ENCODE measurements at regions not wholly inside any gene's neighbourhood (a gene's known extent, or its start where the extent isn't known, plus 50 kb on each side); places are given as distances from the start of the nearest gene placed in this dataset.
A peak's percentile ranks its signal among the peaks of the same experiment; 100 is the strongest.

DNA sequence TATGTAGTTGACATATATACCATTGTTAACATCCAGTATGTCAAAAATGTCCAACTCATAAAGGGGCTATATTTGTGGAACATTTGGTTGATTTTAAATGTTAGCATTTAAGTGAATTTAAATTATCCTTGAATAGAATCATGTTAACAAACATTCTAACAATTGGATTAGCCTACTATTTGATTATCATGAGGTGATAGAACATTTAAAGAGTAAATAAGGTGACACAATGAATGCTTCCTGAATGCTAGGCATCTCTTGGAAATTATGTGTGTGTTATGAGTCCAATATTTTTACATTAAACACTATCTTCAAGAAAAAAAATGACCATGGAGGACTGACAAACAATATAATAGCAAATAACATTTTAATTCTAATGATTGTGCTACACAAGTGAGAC, 901.9 kb upstream of the AGA start:
- H3K27ac ChIP-seq (ENCODE audit: low read depth in 1 of 2, low read length in 1 of 2) = no peak overlapping the region
- peak in 2 of 3 donors; percentile 54 to 68 for DNase-seq
- no peak overlapping the region for H3K9ac ChIP-seq (ENCODE audit: insufficient read depth in 1 of 2, low read length in 2 of 2)
- H3K4me1 ChIP-seq (ENCODE audit: control insufficient read depth in 5 of 5, insufficient read depth in 5 of 5, low read length in 5 of 5) = peaks cover 0 to 13% (median 0%) of the 10 kb centered on the region in 5 donors
- ATAC-seq (ENCODE audit: insufficient read depth, low FRiP score) = no peak
- H3K9me3 ChIP-seq (ENCODE audit: control insufficient read depth in 4 of 4, insufficient read depth in 3 of 4, low read length in 3 of 4) = no peaks in the 10 kb centered on the region
- no peaks in the 10 kb centered on the region for H3K36me3 ChIP-seq (ENCODE audit: control insufficient read depth in 4 of 4, insufficient read depth in 4 of 4, low read length in 4 of 4)
- TF ChIP-seq, protein P1, sequence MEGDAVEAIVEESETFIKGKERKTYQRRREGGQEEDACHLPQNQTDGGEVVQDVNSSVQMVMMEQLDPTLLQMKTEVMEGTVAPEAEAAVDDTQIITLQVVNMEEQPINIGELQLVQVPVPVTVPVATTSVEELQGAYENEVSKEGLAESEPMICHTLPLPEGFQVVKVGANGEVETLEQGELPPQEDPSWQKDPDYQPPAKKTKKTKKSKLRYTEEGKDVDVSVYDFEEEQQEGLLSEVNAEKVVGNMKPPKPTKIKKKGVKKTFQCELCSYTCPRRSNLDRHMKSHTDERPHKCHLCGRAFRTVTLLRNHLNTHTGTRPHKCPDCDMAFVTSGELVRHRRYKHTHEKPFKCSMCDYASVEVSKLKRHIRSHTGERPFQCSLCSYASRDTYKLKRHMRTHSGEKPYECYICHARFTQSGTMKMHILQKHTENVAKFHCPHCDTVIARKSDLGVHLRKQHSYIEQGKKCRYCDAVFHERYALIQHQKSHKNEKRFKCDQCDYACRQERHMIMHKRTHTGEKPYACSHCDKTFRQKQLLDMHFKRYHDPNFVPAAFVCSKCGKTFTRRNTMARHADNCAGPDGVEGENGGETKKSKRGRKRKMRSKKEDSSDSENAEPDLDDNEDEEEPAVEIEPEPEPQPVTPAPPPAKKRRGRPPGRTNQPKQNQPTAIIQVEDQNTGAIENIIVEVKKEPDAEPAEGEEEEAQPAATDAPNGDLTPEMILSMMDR (IDR thresholded peaks at IDR 0.05; ENCODE audit: control extremely low read depth, extremely low read depth) = no peak
- H3K4me3 ChIP-seq = no peak overlapping the region
- no peaks in the 10 kb centered on the region for H3K27me3 ChIP-seq (ENCODE audit: control insufficient read depth in 3 of 3, insufficient read depth in 3 of 3, low read length in 2 of 3)

DNA sequence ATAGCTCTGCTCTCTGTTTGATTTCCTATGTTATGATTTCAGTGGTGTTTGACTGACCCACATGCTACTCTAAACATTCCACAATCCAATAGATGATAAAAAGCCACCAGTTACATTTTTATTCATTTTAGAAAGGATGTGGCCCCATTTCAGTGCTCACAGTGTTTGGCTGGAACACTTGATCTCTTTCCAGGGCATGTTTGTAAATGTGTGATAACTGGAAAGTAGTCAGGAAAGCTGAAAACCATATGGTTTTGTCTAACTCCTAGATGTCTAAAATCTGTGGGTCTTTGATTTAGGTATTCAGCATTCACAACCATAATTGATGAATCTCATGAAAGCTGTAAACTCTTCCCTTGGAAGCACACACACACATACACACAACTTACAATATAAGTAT, 904.9 kb upstream of the AGA start:
- Histone ChIP-seq H3K9ac (ENCODE audit: insufficient read depth in 1 of 2, low read length in 2 of 2) (no peak overlapping the region), H3K9me3 (ENCODE audit: control insufficient read depth in 4 of 4, insufficient read depth in 3 of 4, low read length in 3 of 4) (no peaks in the 10 kb centered on the region), H3K27me3 (ENCODE audit: control insufficient read depth in 3 of 3, insufficient read depth in 3 of 3, low read length in 2 of 3) (no peaks in the 10 kb centered on the region), H3K4me3 (no peak overlapping the region), H3K4me1 (ENCODE audit: control insufficient read depth in 5 of 5, insufficient read depth in 5 of 5, low read length in 5 of 5) (peaks cover 0 to 13% (median 0%) of the 10 kb centered on the region in 5 donors), H3K36me3 (ENCODE audit: control insufficient read depth in 4 of 4, insufficient read depth in 4 of 4, low read length in 4 of 4) (no peaks in the 10 kb centered on the region), H3K27ac (ENCODE audit: low read depth in 1 of 2, low read length in 1 of 2) (no peak overlapping the region)
- TF ChIP-seq, protein P1 (IDR thresholded peaks at IDR 0.05; ENCODE audit: control extremely low read depth, extremely low read depth) = no peak
- ATAC-seq (ENCODE audit: insufficient read depth, low FRiP score) (no peak), DNase-seq (peak; percentile 55 to 94 (median 92))

DNA sequence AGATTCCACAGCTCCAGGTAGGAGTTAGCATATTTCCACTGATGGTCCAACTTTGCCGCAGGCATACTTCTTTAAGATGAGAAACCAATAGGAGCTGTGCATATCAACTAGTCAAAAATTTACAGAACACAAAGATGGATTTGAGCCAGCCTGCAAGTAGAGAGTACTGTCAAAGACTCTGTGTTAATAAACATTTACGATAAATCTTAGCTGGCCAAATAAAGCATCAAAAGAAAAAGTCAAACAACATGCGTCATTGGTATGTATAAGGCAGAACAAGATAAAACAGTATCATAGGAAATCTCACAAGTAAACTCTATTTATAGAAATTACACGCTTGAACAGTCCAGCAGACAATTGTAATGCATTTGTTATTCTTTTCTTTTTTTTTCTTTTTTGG, 907.4 kb upstream of the AGA start:
- ATAC-seq (ENCODE audit: insufficient read depth, low FRiP score) (no peak), DNase-seq (peak in 2 of 3 donors; percentile 58 to 67)
- peaks cover 0 to 18% (median 0%) of the 10 kb centered on the region in 5 donors for H3K4me1 ChIP-seq (ENCODE audit: control insufficient read depth in 5 of 5, insufficient read depth in 5 of 5, low read length in 5 of 5)
- WGBS, 2 donors = 70 to 80% methylated on average over 4 of the region's 4 CpGs
- no peaks in the 10 kb centered on the region for H3K36me3 ChIP-seq (ENCODE audit: control insufficient read depth in 4 of 4, insufficient read depth in 4 of 4, low read length in 4 of 4)
- TF ChIP-seq, protein P1 (IDR thresholded peaks at IDR 0.05; ENCODE audit: control extremely low read depth, extremely low read depth) = no peak
- H3K9ac ChIP-seq (ENCODE audit: insufficient read depth in 1 of 2, low read length in 2 of 2) = no peak overlapping the region
- no peaks in the 10 kb centered on the region for H3K9me3 ChIP-seq (ENCODE audit: control insufficient read depth in 4 of 4, insufficient read depth in 3 of 4, low read length in 3 of 4)
- H3K27me3 ChIP-seq (ENCODE audit: control insufficient read depth in 3 of 3, insufficient read depth in 3 of 3, low read length in 2 of 3) = no peaks in the 10 kb centered on the region
- no peak overlapping the region for H3K4me3 ChIP-seq
- H3K27ac ChIP-seq (ENCODE audit: low read depth in 1 of 2, low read length in 1 of 2) = no peak overlapping the region

DNA sequence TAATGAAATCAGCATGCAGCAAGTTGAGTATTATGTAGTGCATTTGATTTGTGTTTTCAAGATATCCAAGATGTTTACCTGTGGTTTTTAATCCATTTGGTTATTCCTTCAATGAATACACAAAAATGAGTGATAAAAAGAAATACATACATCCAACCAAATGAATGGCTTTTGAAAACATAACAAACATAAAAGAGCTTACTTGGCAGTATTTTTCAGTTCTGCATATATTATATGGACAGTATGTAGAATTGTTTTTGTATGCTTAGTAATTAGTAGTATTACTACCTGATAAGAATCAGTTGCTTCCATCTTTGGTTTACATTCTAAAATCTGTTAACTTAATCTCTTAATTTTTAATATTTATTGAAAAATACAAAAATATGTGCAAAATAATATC, 908.9 kb upstream of the AGA start:
- no peak overlapping the region for H3K4me3 ChIP-seq
- no peak for ATAC-seq (ENCODE audit: insufficient read depth, low FRiP score)
- H3K9me3 ChIP-seq (ENCODE audit: control insufficient read depth in 4 of 4, insufficient read depth in 3 of 4, low read length in 3 of 4) = no peaks in the 10 kb centered on the region
- TF ChIP-seq, protein P1 (IDR thresholded peaks at IDR 0.05; ENCODE audit: control extremely low read depth, extremely low read depth) = no peak
- H3K27me3 ChIP-seq (ENCODE audit: control insufficient read depth in 3 of 3, insufficient read depth in 3 of 3, low read length in 2 of 3) = no peaks in the 10 kb centered on the region
- no peaks in the 10 kb centered on the region for H3K36me3 ChIP-seq (ENCODE audit: control insufficient read depth in 4 of 4, insufficient read depth in 4 of 4, low read length in 4 of 4)
- H3K27ac ChIP-seq (ENCODE audit: low read depth in 1 of 2, low read length in 1 of 2) = no peak overlapping the region
- DNase-seq = no peak
- H3K9ac ChIP-seq (ENCODE audit: insufficient read depth in 1 of 2, low read length in 2 of 2) = no peak overlapping the region
- H3K4me1 ChIP-seq (ENCODE audit: control insufficient read depth in 5 of 5, insufficient read depth in 5 of 5, low read length in 5 of 5) = peaks cover 0 to 18% (median 0%) of the 10 kb centered on the region in 5 donors
